GM19239 (cell line): ENCODE measurements at regions not wholly inside any gene's neighbourhood (a gene's known extent, or its start where the extent isn't known, plus 50 kb on each side); places are given as distances from the start of the nearest gene placed in this dataset.

Source experiments
- DNase-seq: peaks from one replicate; pipeline ENCODE4 v3.0.0; 2011; ENCODE audit warnings: low spot score; ENCODE audit not compliant: insufficient read length
- FAIRE-seq: peaks from 2 replicates; lab custom pipeline; 2011; peaks lifted over from hg19 to GRCh38; lab: Jason Lieb, UNC

GRCh38 chr20:39144757-39145156 is 182.6 kb downstream of the DHX35 start:
- FAIRE-seq, result no peak
- DNase-seq, result no peak

- FAIRE-seq (no peak), DNase-seq (no peak)
Observed at GRCh38 chr20:39142407-39143096, 180.4 kb downstream of the DHX35 start.

- DNase-seq, result no peak
- FAIRE-seq, result no peak
Observed at GRCh38 chr20:39137299-39137698, 175.2 kb downstream of the DHX35 start.

- DNase-seq (no peak), FAIRE-seq (no peak)
Observed at GRCh38 chr20:39136798-39137197, 174.7 kb downstream of the DHX35 start.

GRCh38 chr20:39135885-39136544 is 173.9 kb downstream of the DHX35 start:
- FAIRE-seq (no peak), DNase-seq (no peak)

- no peak for FAIRE-seq
- no peak for DNase-seq
Observed at GRCh38 chr20:39133201-39133600, 171.1 kb downstream of the DHX35 start.

GRCh38 chr20:39132511-39132910 is 170.4 kb downstream of the DHX35 start:
- no peak for DNase-seq
- no peak for FAIRE-seq

- FAIRE-seq (no peak), DNase-seq (no peak)
Observed at GRCh38 chr20:39132093-39132492, 169.9 kb downstream of the DHX35 start.

GRCh38 chr20:39130627-39131026 is 168.5 kb downstream of the DHX35 start:
- no peak for FAIRE-seq
- DNase-seq, result no peak

- DNase-seq (no peak), FAIRE-seq (no peak)
Observed at GRCh38 chr20:39129523-39129922, 167.4 kb downstream of the DHX35 start.

- DNase-seq (no peak), FAIRE-seq (no peak)
Observed at GRCh38 chr20:39124064-39124463, 161.9 kb downstream of the DHX35 start.

- FAIRE-seq, result no peak
- no peak for DNase-seq
Observed at GRCh38 chr20:39123185-39123557, 161.0 kb downstream of the DHX35 start.

- no peak for DNase-seq
- no peak for FAIRE-seq
Observed at GRCh38 chr20:39117491-39117890, 155.3 kb downstream of the DHX35 start.

GRCh38 chr20:39116020-39116419 is 153.9 kb downstream of the DHX35 start:
- no peak for FAIRE-seq
- DNase-seq, result no peak

- FAIRE-seq (peak; percentile 69), DNase-seq (peak; percentile 52)
Observed at GRCh38 chr20:39112178-39112743, 150.1 kb downstream of the DHX35 start.

- DNase-seq, result no peak
- no peak for FAIRE-seq
Observed at GRCh38 chr20:39111359-39112177, 149.4 kb downstream of the DHX35 start.

GRCh38 chr20:39110819-39111136 is 148.6 kb downstream of the DHX35 start:
- no peak for DNase-seq
- no peak for FAIRE-seq

GRCh38 chr20:39109933-39110818 is 148.0 kb downstream of the DHX35 start:
- DNase-seq (no peak), FAIRE-seq (no peak)

- no peak for FAIRE-seq
- no peak for DNase-seq
Observed at GRCh38 chr20:39108746-39109145, 146.6 kb downstream of the DHX35 start.

- no peak for FAIRE-seq
- DNase-seq, result no peak
Observed at GRCh38 chr20:39107741-39108140, 145.6 kb downstream of the DHX35 start.
